Amygdala (tissue), 56 donors: ENCODE measurements at regions not wholly inside any gene's neighbourhood (a gene's known extent, or its start where the extent isn't known, plus 50 kb on each side); places are given as distances from the start of the nearest gene placed in this dataset.
A peak's percentile ranks its signal among the peaks of the same experiment; 100 is the strongest.
"Not testable (repeated sequence)": the region's sequence is repeated elsewhere in the genome, so short reads cannot be mapped to it uniquely, and the experiment has no call there.

Source experiments
- DNase-seq, 56 donors: peaks; one replicate each; lab custom pipeline; 2025; lab: John Stamatoyannopoulos, UW

- no peak for DNase-seq
Observed at GRCh38 chr1:60503266-60503925, 429.8 kb upstream of the C1orf87 start.

DNA sequence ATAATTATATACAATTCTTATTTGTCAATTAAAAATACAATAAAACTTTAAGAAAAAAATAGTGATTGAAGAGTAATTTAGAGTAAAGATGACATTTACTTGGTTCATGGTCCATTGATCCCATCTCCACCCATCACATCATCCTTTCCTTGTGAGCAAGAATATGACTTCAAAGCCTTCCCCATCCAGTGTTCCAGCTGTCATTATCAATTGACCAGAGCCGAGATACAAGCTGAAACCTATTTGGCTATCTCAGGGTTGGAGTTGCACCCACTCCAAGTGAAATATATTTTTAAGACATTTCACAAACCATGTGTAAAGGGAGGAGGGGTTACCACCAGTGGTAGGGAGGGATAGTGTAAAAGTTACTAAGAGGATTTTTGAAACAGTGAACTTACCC, 428.9 kb upstream of the C1orf87 start:
- no peak for DNase-seq

DNA sequence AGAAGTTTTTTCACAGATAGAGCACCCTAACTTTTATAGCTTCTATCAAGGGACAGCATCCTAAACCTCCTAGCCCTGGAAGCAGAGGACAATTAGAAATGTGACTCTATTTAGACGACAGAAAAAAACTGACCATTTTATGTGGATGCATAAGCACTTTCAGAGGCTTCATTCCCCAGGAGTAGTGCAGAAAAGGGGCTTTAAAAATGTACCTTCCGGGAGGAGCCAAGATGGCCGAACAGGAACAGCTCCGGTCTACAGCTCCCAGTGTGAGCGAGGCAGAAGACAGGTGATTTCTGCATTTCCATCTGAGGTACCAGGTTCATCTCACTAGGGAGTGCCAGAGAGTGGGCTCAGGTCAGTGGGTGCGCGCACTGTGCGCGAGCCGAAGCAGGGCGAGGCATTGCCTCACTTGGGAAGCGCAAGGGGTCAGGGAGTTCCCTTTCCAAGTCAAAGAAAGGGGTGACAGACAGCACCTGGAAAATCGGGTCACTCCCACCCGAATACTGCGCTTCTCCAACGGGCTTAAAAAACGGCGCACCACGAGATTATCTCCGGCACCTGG, 416.4 kb upstream of the C1orf87 start:
- not testable (repeated sequence) for DNase-seq

DNA sequence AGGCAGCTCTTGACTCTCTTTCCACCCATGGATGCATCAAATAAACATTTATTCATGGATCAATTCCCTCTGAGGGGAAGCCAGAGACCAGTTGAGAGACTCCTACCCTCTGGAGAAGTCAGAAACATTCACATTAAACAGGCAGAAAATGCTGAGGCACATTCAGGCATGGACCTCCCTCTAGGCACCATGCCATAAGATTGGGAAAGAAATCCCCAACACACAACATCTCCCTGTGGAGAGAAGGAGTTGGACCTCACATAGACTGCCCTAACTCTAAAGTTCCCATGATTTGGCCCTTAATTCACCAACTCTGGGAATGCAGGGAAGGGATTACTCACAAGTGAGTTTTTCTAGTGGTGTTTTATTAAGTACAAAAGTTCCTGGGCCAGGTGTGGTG, 415.3 kb upstream of the C1orf87 start:
- DNase-seq, result no peak

- DNase-seq, result no peak
Observed at GRCh38 chr1:60487565-60488345, 414.2 kb upstream of the C1orf87 start.

DNA sequence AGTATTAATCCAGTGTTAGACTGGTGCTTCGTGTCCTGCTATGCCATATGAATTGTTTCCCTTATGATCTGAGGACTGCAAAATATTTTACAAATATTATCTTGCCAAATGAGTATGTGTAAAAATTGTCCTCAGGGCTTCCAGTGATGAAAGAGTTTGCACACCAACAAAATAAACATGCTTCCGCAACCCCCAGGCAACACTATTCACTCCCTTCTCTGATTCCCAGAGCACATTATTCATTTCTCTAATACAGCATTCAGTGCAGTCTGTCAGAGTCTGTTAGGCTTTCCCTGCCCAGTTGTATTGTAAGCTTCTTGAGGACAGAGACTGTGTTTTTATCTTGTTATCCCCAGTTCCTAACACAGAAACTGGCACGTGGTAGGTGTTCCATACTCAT, 409.9 kb upstream of the C1orf87 start:
- no peak for DNase-seq

GRCh38 chr1:60470246-60470645, 396.7 kb upstream of the C1orf87 start:
- no peak for DNase-seq

DNA sequence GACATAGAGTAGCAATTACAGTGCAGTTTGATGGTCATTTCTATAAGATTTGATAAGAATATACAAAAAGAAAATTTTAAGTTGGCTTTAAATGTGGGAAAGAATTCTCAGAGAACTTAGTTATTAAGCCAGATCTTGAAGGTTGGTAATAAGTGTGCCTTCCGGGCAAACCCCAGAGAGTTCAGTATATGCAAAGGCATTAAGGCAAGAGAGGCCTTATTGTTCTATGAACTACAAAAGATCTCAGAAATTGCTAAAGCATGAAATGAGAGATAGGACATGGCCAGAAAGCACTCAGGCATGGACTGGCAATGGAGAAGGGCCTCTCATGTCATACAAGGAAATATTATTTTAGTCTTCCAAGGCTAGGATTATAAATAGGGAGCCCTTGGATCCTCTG, 390.2 kb upstream of the C1orf87 start:
- no peak for DNase-seq

- no peak for DNase-seq
Observed at GRCh38 chr1:60463146-60463545, 389.6 kb upstream of the C1orf87 start.

DNA sequence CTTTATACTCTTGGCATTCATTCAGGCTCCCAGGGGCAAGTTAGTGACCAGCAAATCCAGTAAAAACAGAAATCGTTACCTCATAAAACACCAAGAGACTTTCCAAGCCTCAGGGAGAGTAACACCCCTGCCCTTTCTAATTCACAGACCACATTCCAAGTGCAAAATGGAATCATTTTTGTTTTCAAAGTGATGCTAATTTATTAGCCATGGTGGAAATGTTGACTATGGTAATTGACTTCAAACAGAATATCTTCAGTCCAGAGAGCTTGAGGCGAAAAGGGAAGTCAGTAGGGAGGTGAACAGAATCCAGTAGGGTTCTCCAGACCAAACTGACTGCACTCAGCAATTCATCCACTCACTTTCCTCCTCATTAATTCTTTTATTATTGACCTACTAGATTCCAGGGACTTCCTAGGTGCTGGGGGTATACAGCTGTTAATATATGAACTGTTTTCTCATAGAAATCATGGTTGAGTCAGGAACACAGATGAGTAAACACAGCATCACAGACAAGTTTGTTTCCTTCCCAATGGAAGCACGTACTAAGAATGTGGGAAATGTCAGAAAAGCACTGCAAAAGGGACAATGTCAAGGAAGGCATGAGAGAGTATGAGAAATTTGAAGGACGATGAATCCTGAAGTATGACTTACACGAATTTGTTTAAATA, 388.5 kb upstream of the C1orf87 start:
- no peak for DNase-seq

DNA sequence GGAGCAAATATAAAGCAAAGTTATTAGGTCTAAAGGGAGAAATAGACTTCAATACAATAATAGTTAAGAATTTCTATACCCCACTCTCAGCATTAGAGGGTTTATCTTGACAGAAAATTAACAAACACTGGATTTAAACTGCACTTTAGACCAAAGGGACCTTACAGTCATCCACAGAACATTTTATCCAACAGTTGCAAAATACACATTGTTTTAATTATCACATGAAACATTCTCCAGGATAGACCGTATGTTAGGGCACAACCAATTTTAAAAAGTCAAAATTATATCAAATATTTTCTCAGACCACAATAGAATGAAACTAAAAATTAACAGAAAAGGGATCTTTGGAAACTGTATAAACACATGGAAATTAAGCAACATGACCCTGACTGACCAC, 384.5 kb upstream of the C1orf87 start:
- no peak for DNase-seq

DNA sequence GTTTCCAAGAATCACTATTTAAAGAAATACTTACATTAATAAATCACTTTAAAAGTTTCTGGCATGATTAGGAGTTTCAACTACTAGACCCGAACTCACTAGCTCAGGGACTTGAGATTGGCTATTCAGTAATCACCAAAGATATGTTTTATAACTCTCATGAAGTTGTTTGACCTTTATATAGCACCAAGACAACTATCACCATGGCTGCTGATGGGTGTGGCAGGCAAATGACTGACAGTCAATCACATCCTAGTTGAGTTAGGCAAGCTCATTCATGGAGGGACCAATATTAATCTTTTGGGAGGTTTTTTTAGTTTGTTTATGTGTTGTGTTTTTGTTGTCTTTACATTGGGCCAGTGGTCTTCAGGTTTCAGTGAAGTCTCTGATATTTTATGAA, 376.3 kb upstream of the C1orf87 start:
- no peak for DNase-seq

- no peak for DNase-seq
Observed at GRCh38 chr1:60448850-60449249, 375.3 kb upstream of the C1orf87 start.

DNA sequence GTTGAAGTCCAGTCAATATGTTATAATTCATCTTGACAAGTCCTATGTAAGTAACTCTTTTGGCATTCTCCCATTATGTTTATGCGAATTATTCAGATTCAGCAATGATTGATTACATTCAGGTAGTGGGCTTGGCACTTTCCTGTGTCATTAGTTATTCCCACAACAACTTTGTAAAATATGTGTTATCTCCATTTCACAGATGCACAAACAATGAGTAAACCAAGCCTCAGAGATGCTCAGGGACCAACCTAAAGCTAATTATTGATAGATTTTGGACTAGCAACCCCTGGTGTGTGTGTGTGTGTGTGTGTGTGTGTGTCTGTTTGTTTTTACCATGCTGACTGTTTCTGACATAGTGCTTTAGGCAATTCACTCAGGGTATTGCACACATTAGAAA, 371.1 kb upstream of the C1orf87 start:
- DNase-seq, result no peak

DNA sequence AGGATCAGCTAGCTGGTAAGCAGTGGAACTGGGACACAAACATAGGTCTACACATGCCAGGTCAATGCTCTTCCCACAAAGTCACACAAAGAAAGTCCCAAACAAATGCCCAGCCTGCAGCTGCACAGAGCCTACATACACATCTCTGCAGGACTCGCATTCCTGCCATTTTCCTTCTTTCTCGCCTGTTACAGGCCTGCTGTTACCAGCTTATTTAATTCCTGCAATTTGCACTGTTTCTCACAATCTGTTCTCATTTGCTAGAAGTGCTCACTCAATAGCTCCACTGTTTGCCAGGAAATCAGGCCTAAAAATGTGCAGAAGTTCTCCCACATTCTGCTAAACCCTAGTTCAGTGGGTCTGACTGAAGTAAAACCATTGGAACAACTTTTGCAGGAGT, 362.6 kb upstream of the C1orf87 start:
- peak in 4 of 56 donors; percentile 1 to 14 (median 1) for DNase-seq

DNA sequence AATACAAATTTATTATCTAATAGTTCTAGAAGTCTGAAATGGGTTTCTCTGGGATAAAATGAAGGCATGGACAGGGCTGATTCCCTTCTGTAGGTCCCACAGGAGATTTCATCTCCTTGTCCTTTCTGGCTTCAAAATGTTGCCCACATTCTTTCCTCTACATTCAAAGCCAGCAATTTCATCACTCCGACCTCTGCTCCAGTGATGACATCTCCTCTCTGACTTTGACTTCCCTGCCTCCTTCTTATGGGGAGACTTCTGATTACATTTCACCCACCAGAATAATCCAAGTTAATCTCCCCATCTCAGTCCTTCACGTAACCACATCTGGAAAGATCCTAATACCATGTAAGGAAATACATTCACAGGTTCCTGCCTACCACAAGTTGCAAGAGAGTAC, 358.0 kb upstream of the C1orf87 start:
- DNase-seq, result no peak

- DNase-seq, result no peak
Observed at GRCh38 chr1:60430375-60430774, 356.8 kb upstream of the C1orf87 start.

DNA sequence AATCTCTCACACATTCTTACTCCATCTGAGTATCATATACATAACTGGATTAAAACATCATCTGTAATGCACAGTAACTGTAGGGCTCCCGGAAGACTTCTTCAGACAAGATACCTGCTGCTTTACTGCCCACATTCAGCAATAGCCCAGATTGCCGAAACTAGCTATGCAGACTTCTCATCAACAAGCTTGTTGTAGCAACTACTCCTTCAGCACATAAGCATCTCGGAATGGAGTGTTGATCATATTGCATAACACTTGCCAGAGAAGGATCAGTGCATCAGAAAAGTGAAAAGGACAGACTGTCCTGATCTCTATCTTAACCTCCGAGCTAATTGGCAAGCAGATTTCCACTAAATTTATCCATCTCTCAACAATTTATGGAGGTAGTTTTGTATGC, 354.6 kb upstream of the C1orf87 start:
- no peak for DNase-seq

- no peak for DNase-seq
Observed at GRCh38 chr1:60427701-60428100, 354.1 kb upstream of the C1orf87 start.

DNA sequence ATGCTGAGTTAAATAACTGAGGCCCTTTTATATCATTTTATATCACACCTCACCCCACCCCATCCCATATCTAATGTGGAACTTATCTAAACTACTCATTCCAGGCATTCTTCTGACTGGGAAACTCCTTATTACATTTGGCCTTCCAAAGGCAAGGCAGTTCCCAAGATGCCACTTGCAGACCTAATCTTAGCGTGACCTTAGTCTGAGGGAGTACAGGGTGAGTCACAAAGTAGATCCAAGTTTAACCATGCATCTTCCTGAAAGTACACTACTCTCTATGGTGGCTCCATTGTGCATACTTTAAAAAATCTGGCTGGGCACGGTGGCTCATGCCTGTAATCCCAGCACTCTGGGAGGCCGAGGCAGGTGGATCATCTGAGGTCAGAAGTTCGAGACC, 353.6 kb upstream of the C1orf87 start:
- no peak for DNase-seq

GRCh38 chr1:60425528-60425927, 352.0 kb upstream of the C1orf87 start:
- DNase-seq, result no peak
